ENCODE measurements at regions not wholly inside any gene's neighbourhood (a gene's known extent, or its start where the extent isn't known, plus 50 kb on each side); places are given as distances from the start of the nearest gene placed in this dataset.

DNA sequence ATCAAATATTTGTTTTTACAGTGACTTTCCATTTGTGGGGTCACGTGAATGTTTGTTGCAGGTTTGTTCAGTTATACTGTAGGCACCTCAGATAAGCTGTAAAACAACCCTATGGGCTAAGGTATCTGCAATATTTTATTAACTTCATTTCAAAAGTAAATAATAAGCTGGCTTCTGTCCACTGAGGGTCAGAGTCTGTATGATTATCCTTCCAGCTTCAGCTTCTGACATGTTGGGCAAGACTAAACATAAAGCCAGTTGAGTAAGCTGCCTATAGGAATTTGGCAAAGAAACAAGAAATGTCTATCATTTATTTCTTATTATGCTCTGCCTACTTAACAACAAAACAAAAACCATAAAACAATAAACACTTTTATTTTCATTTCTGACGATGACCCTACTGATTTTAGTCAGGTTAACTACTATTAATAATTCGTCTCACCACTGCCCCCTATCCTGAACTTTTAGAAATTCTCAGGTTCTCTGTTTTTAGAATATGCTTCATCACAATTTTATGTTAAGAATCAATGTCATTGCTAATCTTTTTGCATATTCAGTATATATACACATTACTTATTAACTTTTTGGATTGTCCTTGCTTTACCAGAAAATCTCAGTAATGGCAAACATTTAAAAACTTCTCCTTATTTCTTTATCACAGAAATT lies 413.6 kb upstream of the ADAMTSL1 start:
- Histone ChIP-seq H2BK5ac (ENCODE audit: low read length) (no peak overlapping the region), H3K36me3 (replicated peaks in 1 of 2; ENCODE audit: control insufficient read depth in 2 of 2, insufficient read depth in 2 of 2, low read length in 2 of 2) (no peaks in the 10 kb centered on the region), H3K23ac (ENCODE audit: low read depth, low read length, poor library complexity) (no peak overlapping the region), H2BK12ac (ENCODE audit: low read length) (no peak overlapping the region), H4K91ac (ENCODE audit: low read depth, low read length, poor library complexity) (no peak overlapping the region), H3K4ac (ENCODE audit: low read length) (no peak overlapping the region), H4K8ac (ENCODE audit: low read depth, low read length) (no peak overlapping the region), H3K27ac (replicated peaks; ENCODE audit: low read length) (no peak overlapping the region), H3K18ac (ENCODE audit: low read length) (no peak overlapping the region), H3K4me2 (ENCODE audit: insufficient read depth, low read length, poor library complexity, severe bottlenecking) (no peak overlapping the region), H3K14ac (ENCODE audit: low read length) (no peak overlapping the region), H2BK120ac (ENCODE audit: low read depth, low read length) (no peak overlapping the region), H3K27me3 (ENCODE audit: control insufficient read depth in 3 of 3, insufficient read depth in 3 of 3, low read depth in 1 of 3, low read length in 3 of 3) (no peaks in the 10 kb centered on the region), H2BK15ac (ENCODE audit: low read length) (no peak overlapping the region), H2AK5ac (ENCODE audit: low read depth, low read length) (no peak overlapping the region), H3K4me3 (ENCODE audit: low read length in 2 of 2) (no peak overlapping the region), H2AFZ (ENCODE audit: low read length) (no peak overlapping the region), H3K79me1 (ENCODE audit: low read depth, low read length) (no peaks in the 10 kb centered on the region), H3K9ac (ENCODE audit: low read depth, low read length, poor library complexity) (no peak overlapping the region), H3K9me3 (replicated peaks in 1 of 2; ENCODE audit: control insufficient read depth in 2 of 2, insufficient read depth in 1 of 2, low read depth in 1 of 2, low read length in 2 of 2) (no peaks in the 10 kb centered on the region), H3K4me1 (ENCODE audit: control insufficient read depth in 2 of 2, insufficient read depth in 1 of 2, low read depth in 1 of 2, low read length in 2 of 2) (no peaks in the 10 kb centered on the region)
- 100% methylated on average over 1 of the region's 3 CpGs; no CpG with 5 or more reads in 1 of the 2 donors for WGBS, 2 donors (ENCODE audit: extremely low coverage in 2 of 2, insufficient read length in 2 of 2, insufficient replicate concordance in 1 of 2)
- DNase-seq (ENCODE audit: low spot score), result no peak

- Histone ChIP-seq H3K4ac (ENCODE audit: low read length) (no peak overlapping the region), H3K23ac (ENCODE audit: low read depth, low read length, poor library complexity) (no peak overlapping the region), H2BK120ac (ENCODE audit: low read depth, low read length) (no peak overlapping the region), H3K27ac (replicated peaks; ENCODE audit: low read length) (no peak overlapping the region), H3K4me3 (ENCODE audit: low read length in 2 of 2) (no peak overlapping the region), H3K27me3 (ENCODE audit: control insufficient read depth in 3 of 3, insufficient read depth in 3 of 3, low read depth in 1 of 3, low read length in 3 of 3) (no peaks in the 10 kb centered on the region), H2BK5ac (ENCODE audit: low read length) (no peak overlapping the region), H2BK15ac (ENCODE audit: low read length) (no peak overlapping the region), H3K36me3 (replicated peaks in 1 of 2; ENCODE audit: control insufficient read depth in 2 of 2, insufficient read depth in 2 of 2, low read length in 2 of 2) (no peaks in the 10 kb centered on the region), H3K9ac (ENCODE audit: low read depth, low read length, poor library complexity) (no peak overlapping the region), H2AK5ac (ENCODE audit: low read depth, low read length) (no peak overlapping the region), H3K18ac (ENCODE audit: low read length) (no peak overlapping the region), H2AFZ (ENCODE audit: low read length) (no peak overlapping the region), H4K8ac (ENCODE audit: low read depth, low read length) (no peak overlapping the region), H3K4me1 (ENCODE audit: control insufficient read depth in 2 of 2, insufficient read depth in 1 of 2, low read depth in 1 of 2, low read length in 2 of 2) (no peaks in the 10 kb centered on the region), H4K91ac (ENCODE audit: low read depth, low read length, poor library complexity) (no peak overlapping the region), H2BK12ac (ENCODE audit: low read length) (no peak overlapping the region), H3K79me1 (ENCODE audit: low read depth, low read length) (no peaks in the 10 kb centered on the region), H3K4me2 (ENCODE audit: insufficient read depth, low read length, poor library complexity, severe bottlenecking) (no peak overlapping the region), H3K14ac (ENCODE audit: low read length) (no peak overlapping the region), H3K9me3 (replicated peaks in 1 of 2; ENCODE audit: control insufficient read depth in 2 of 2, insufficient read depth in 1 of 2, low read depth in 1 of 2, low read length in 2 of 2) (no peaks in the 10 kb centered on the region)
- no peak for DNase-seq (ENCODE audit: low spot score)
These were observed 412.6 kb upstream of the ADAMTSL1 start for GRCh38 chr9:18061332-18061731.

DNA sequence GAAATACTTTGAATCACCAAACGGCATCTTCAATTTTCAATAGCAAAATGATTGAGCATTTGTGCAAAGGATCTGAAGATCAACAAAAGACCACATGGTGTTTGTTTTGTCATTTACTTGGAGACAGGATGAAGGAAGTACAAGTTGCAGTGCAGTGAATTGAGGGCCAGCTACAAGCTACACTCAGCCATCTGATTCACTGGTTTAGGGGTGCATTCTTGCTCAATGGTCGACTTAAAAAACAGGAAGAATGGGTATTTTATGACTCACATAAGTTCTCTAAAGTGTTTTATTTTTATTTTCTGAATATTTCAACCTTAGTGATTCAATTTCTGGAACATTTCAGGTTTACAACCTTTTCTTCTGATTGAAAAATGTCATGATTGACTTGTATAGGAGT lies 412.1 kb upstream of the ADAMTSL1 start:
- no peak overlapping the region for H3K4me3 ChIP-seq (ENCODE audit: low read length in 2 of 2)
- no peaks in the 10 kb centered on the region for H3K27me3 ChIP-seq (ENCODE audit: control insufficient read depth in 3 of 3, insufficient read depth in 3 of 3, low read depth in 1 of 3, low read length in 3 of 3)
- H3K4ac ChIP-seq (ENCODE audit: low read length), result no peak overlapping the region
- no peak overlapping the region for H4K91ac ChIP-seq (ENCODE audit: low read depth, low read length, poor library complexity)
- H3K9me3 ChIP-seq (replicated peaks in 1 of 2; ENCODE audit: control insufficient read depth in 2 of 2, insufficient read depth in 1 of 2, low read depth in 1 of 2, low read length in 2 of 2), result no peaks in the 10 kb centered on the region
- no peaks in the 10 kb centered on the region for H3K36me3 ChIP-seq (replicated peaks in 1 of 2; ENCODE audit: control insufficient read depth in 2 of 2, insufficient read depth in 2 of 2, low read length in 2 of 2)
- H3K4me2 ChIP-seq (ENCODE audit: insufficient read depth, low read length, poor library complexity, severe bottlenecking), result no peak overlapping the region
- no peaks in the 10 kb centered on the region for H3K4me1 ChIP-seq (ENCODE audit: control insufficient read depth in 2 of 2, insufficient read depth in 1 of 2, low read depth in 1 of 2, low read length in 2 of 2)
- no peak overlapping the region for H4K8ac ChIP-seq (ENCODE audit: low read depth, low read length)
- no peak overlapping the region for H3K9ac ChIP-seq (ENCODE audit: low read depth, low read length, poor library complexity)
- DNase-seq (ENCODE audit: low spot score), result no peak
- H3K27ac ChIP-seq (replicated peaks; ENCODE audit: low read length), result no peak overlapping the region
- no peak overlapping the region for H2AFZ ChIP-seq (ENCODE audit: low read length)
- no peak overlapping the region for H3K14ac ChIP-seq (ENCODE audit: low read length)
- WGBS, 2 donors (ENCODE audit: extremely low coverage in 2 of 2, insufficient read length in 2 of 2, insufficient replicate concordance in 1 of 2), result no CpG with 5 or more reads among the region's 2 CpGs
- no peak overlapping the region for H3K18ac ChIP-seq (ENCODE audit: low read length)
- H2BK15ac ChIP-seq (ENCODE audit: low read length), result no peak overlapping the region
- H2BK5ac ChIP-seq (ENCODE audit: low read length), result no peak overlapping the region
- H2AK5ac ChIP-seq (ENCODE audit: low read depth, low read length), result no peak overlapping the region
- H2BK120ac ChIP-seq (ENCODE audit: low read depth, low read length), result no peak overlapping the region
- no peaks in the 10 kb centered on the region for H3K79me1 ChIP-seq (ENCODE audit: low read depth, low read length)
- no peak overlapping the region for H2BK12ac ChIP-seq (ENCODE audit: low read length)
- no peak overlapping the region for H3K23ac ChIP-seq (ENCODE audit: low read depth, low read length, poor library complexity)

GRCh38 chr9:18063856-18064390 lies 410.0 kb upstream of the ADAMTSL1 start:
- Histone ChIP-seq H2AFZ (ENCODE audit: low read length) (no peak overlapping the region), H2AK5ac (ENCODE audit: low read depth, low read length) (no peak overlapping the region), H2BK120ac (ENCODE audit: low read depth, low read length) (no peak overlapping the region), H2BK15ac (ENCODE audit: low read length) (no peak overlapping the region), H3K4me2 (ENCODE audit: insufficient read depth, low read length, poor library complexity, severe bottlenecking) (no peak overlapping the region), H3K4me3 (ENCODE audit: low read length in 2 of 2) (no peak overlapping the region), H3K9me3 (replicated peaks in 1 of 2; ENCODE audit: control insufficient read depth in 2 of 2, insufficient read depth in 1 of 2, low read depth in 1 of 2, low read length in 2 of 2) (no peaks in the 10 kb centered on the region), H3K14ac (ENCODE audit: low read length) (no peak overlapping the region), H3K36me3 (replicated peaks in 1 of 2; ENCODE audit: control insufficient read depth in 2 of 2, insufficient read depth in 2 of 2, low read length in 2 of 2) (no peaks in the 10 kb centered on the region), H2BK5ac (ENCODE audit: low read length) (no peak overlapping the region), H2BK12ac (ENCODE audit: low read length) (no peak overlapping the region), H4K91ac (ENCODE audit: low read depth, low read length, poor library complexity) (no peak overlapping the region), H3K4me1 (ENCODE audit: control insufficient read depth in 2 of 2, insufficient read depth in 1 of 2, low read depth in 1 of 2, low read length in 2 of 2) (no peaks in the 10 kb centered on the region), H3K79me1 (ENCODE audit: low read depth, low read length) (no peaks in the 10 kb centered on the region), H3K27ac (replicated peaks; ENCODE audit: low read length) (no peak overlapping the region), H4K8ac (ENCODE audit: low read depth, low read length) (no peak overlapping the region), H3K23ac (ENCODE audit: low read depth, low read length, poor library complexity) (no peak overlapping the region), H3K9ac (ENCODE audit: low read depth, low read length, poor library complexity) (no peak overlapping the region), H3K27me3 (ENCODE audit: control insufficient read depth in 3 of 3, insufficient read depth in 3 of 3, low read depth in 1 of 3, low read length in 3 of 3) (no peaks in the 10 kb centered on the region), H3K18ac (ENCODE audit: low read length) (no peak overlapping the region), H3K4ac (ENCODE audit: low read length) (no peak overlapping the region)
- no peak for DNase-seq (ENCODE audit: low spot score)
- WGBS, 2 donors (ENCODE audit: extremely low coverage in 2 of 2, insufficient read length in 2 of 2, insufficient replicate concordance in 1 of 2), result no CpG with 5 or more reads among the region's 6 CpGs
